CD4-positive, alpha-beta T cell treated with Interleukin-17A for 4 hours (primary cell): ENCODE measurements at regions not wholly inside any gene's neighbourhood (a gene's known extent, or its start where the extent isn't known, plus 50 kb on each side); places are given as distances from the start of the nearest gene placed in this dataset.
"Not testable (repeated sequence)": the region's sequence is repeated elsewhere in the genome, so short reads cannot be mapped to it uniquely, and the experiment has no call there.

Source experiments
- DNase-seq: peaks from one replicate; pipeline ENCODE4 v3.0.0-alpha.2; 2020; ENCODE audit warnings: mixed read lengths

GRCh38 chr6:43997990-43998585, 129.2 kb downstream of the MRPL14 start:
- DNase-seq, result not testable (repeated sequence)

- no peak for DNase-seq
Observed at GRCh38 chr6:43997345-43997677, 129.9 kb downstream of the MRPL14 start.

- no peak for DNase-seq
Observed at GRCh38 chr6:43996618-43997344, 130.5 kb downstream of the MRPL14 start.

- no peak for DNase-seq
Observed at GRCh38 chr6:43995137-43995536, 132.1 kb downstream of the MRPL14 start.

- no peak for DNase-seq
Observed at GRCh38 chr6:43993881-43994523, 133.2 kb downstream of the MRPL14 start.

GRCh38 chr6:43992783-43993644, 134.2 kb downstream of the MRPL14 start:
- DNase-seq, result no peak

- no peak for DNase-seq
Observed at GRCh38 chr6:43992126-43992663, 135.1 kb downstream of the MRPL14 start.

GRCh38 chr6:43990627-43991619, 136.3 kb downstream of the MRPL14 start:
- no peak for DNase-seq

- no peak for DNase-seq
Observed at GRCh38 chr6:43990275-43990626, 137.0 kb downstream of the MRPL14 start.

- no peak for DNase-seq
Observed at GRCh38 chr6:43989581-43990146, 137.6 kb downstream of the MRPL14 start.

- DNase-seq, result no peak
Observed at GRCh38 chr6:43988801-43989200, 138.5 kb downstream of the MRPL14 start.

GRCh38 chr6:43987838-43988439, 139.3 kb downstream of the MRPL14 start:
- DNase-seq, result no peak

- DNase-seq, result no peak
Observed at GRCh38 chr6:43986177-43986825, 141.0 kb downstream of the MRPL14 start.

- no peak for DNase-seq
Observed at GRCh38 chr6:43985329-43985728, 141.9 kb downstream of the MRPL14 start.

GRCh38 chr6:43984442-43985321, 142.6 kb downstream of the MRPL14 start:
- DNase-seq, result no peak

GRCh38 chr6:43983632-43984031, 143.6 kb downstream of the MRPL14 start:
- DNase-seq, result no peak

- DNase-seq, result no peak
Observed at GRCh38 chr6:43983191-43983590, 144.1 kb downstream of the MRPL14 start.

- no peak for DNase-seq
Observed at GRCh38 chr6:43982084-43982625, 145.1 kb downstream of the MRPL14 start.

- no peak for DNase-seq
Observed at GRCh38 chr6:43981363-43981990, 145.8 kb downstream of the MRPL14 start.
